ENCODE measurements at regions not wholly inside any gene's neighbourhood (a gene's known extent, or its start where the extent isn't known, plus 50 kb on each side); places are given as distances from the start of the nearest gene placed in this dataset.
"Not testable (repeated sequence)": the region's sequence is repeated elsewhere in the genome, so short reads cannot be mapped to it uniquely, and the experiment has no call there.

DNA sequence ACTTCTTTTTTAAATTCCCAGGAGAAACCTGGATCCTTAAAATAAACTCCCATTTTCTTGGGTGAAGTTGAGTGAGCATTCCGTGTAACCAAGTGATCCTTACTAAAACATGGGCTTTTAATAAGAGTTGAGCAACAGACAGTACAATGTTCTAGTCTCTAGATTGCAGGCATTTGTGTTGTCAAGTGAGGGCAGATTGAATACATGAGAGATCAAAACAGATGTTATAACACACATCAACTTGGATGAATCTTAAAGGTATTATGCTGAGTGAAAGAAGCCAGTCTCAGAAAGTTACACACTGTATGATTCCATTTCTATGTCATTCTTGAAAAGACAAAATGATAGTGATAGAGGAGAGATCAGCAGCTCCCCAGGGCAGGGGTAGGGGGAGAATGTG, 213.9 kb upstream of the CCDC196 start:
- DNase-seq, result no peak
- intact Hi-C loops (cut with DNase I; ENCODE audit: low total_unique reads), result no loop called here
- Histone ChIP-seq H3K27me3 (no peaks in the 10 kb centered on the region), H3K4me1 (peaks cover 0 to 4% of the 10 kb centered on the region in 2 donors), H3K4me3 (no peak overlapping the region), H3K36me3 (no peaks in the 10 kb centered on the region), H3K9me3 (no peaks in the 10 kb centered on the region), H3K27ac (no peak overlapping the region)
- TF ChIP-seq, protein P1, sequence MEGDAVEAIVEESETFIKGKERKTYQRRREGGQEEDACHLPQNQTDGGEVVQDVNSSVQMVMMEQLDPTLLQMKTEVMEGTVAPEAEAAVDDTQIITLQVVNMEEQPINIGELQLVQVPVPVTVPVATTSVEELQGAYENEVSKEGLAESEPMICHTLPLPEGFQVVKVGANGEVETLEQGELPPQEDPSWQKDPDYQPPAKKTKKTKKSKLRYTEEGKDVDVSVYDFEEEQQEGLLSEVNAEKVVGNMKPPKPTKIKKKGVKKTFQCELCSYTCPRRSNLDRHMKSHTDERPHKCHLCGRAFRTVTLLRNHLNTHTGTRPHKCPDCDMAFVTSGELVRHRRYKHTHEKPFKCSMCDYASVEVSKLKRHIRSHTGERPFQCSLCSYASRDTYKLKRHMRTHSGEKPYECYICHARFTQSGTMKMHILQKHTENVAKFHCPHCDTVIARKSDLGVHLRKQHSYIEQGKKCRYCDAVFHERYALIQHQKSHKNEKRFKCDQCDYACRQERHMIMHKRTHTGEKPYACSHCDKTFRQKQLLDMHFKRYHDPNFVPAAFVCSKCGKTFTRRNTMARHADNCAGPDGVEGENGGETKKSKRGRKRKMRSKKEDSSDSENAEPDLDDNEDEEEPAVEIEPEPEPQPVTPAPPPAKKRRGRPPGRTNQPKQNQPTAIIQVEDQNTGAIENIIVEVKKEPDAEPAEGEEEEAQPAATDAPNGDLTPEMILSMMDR (IDR thresholded peaks at IDR 0.05), result no peak
- TF ChIP-seq POLR2A (IDR thresholded peaks at IDR 0.05), result no peak

DNA sequence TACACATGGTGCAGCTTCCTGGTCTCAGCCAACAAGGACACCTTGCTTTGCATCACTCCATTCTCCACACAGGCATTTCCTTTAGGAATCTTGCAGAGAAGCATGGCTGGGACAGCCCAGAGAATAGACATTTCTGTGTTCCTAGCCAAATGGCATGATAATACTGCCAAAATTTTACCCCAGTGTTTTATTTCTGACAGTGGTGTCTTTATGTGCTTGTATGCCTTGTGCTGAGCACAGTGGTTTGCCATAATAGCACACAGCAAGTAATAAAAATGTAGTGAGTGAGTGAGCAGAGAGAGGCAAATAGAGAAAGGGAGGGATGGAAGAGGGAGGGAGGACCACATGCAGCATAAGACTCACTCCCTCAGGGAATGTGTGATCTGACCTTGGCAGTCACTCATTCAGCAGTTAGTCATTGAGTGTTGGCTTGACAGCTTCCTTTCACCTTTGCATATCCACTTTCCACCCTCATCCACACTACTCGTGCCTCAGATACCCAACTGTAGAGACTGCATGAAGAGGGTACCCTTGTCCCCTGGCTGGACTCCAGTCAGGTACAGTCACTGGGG, 212.8 kb upstream of the CCDC196 start:
- peaks cover 0 to 4% of the 10 kb centered on the region in 2 donors for H3K4me1 ChIP-seq
- intact Hi-C loops (cut with DNase I; ENCODE audit: low total_unique reads), result no loop called here
- no peaks in the 10 kb centered on the region for H3K36me3 ChIP-seq
- H3K27ac ChIP-seq, result no peak overlapping the region
- no peaks in the 10 kb centered on the region for H3K9me3 ChIP-seq
- no peak overlapping the region for H3K4me3 ChIP-seq
- TF ChIP-seq, protein P1 (IDR thresholded peaks at IDR 0.05), result no peak
- no peak for TF ChIP-seq POLR2A (IDR thresholded peaks at IDR 0.05)
- DNase-seq, result peak in 1 of 2 donors; percentile 19
- H3K27me3 ChIP-seq, result no peaks in the 10 kb centered on the region

DNA sequence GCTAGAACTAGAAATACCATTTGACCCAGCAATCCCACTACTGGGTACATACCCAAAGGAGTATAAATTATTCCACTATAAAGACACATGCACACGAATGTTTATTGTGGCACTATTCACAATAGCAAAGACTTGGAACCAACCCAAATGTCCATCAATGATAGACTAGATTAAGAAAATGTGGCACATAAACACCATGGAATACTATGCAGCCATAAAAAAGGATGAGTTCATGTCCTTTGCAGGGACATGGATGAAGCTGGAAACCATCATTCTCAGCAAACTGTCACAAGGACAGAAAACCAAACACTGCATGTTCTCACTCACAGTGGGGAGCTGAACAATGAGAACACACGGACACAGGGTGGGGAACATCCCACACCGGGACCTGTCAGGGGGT, 207.8 kb upstream of the CCDC196 start:
- H3K27me3 ChIP-seq; H3K27ac ChIP-seq; H3K36me3 ChIP-seq; H3K4me1 ChIP-seq; H3K4me3 ChIP-seq; intact Hi-C loops (cut with DNase I; ENCODE audit: low total_unique reads); DNase-seq; H3K9me3 ChIP-seq: not testable (repeated sequence)

DNA sequence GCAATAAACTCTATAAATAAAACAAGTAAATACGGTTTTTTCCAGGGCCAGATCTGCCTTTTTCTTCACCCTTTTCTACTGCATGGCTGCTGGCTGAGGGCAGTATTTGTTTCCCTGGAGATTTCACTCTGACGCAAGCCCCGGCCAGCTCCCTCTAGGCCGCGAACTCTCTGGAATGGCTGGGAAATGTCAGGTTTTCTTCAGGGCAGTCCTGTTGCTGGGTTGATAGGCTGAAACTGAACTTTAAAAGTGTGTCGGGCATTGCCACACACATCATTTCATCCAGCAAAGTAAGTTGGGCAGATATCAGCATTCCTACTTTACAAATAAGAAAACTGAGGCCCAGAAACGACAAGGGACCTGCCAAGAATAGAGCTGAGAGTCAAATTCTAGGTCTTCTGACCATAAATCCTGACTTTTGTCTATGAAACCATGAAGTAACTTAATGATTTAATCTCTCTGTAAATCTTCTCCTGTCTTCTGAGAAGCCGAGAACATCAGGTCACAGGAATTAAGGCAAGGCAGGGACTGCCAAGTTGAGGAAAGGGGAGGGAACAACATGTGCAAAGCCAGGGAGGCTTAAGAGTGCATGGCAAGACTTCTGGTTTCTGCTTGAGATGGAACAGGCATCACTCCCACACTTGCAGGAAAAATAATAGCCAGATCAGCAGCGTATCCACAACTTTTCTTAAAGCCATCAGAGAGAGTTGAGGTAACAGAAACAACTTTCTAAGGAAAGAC, 205.0 kb upstream of the CCDC196 start:
- intact Hi-C loops (cut with DNase I; ENCODE audit: low total_unique reads), result no loop called here
- no peaks in the 10 kb centered on the region for H3K36me3 ChIP-seq
- no peaks in the 10 kb centered on the region for H3K9me3 ChIP-seq
- TF ChIP-seq, protein P1 (IDR thresholded peaks at IDR 0.05), result no peak
- TF ChIP-seq POLR2A (IDR thresholded peaks at IDR 0.05), result no peak
- peak overlapping the region; percentile 76 to 82 for H3K27ac ChIP-seq
- H3K4me1 ChIP-seq, result peaks cover 7 to 8% of the 10 kb centered on the region in 2 donors
- peak; percentile 81 to 85 for DNase-seq
- H3K27me3 ChIP-seq, result no peaks in the 10 kb centered on the region
- no peak overlapping the region for H3K4me3 ChIP-seq

DNA sequence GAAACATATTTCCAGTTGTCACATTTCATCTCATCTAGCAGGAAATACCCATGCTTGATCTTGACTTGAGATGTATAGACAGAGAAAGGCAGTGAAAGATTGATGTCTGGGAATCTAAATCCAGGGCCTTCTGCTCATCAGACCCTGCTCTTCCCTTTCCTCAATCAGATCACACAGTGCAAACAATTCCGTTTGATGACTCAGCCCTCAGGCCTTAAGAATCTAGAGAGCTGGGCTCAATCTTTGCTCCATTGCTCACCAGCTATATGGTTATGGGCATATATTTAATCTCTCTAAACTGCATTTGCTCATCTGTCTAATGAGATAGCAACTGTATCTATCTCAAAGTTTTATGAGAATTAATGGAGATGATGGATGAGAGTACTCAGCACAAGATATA, 201.8 kb upstream of the CCDC196 start:
- H3K4me1 ChIP-seq, result peaks cover 7 to 8% of the 10 kb centered on the region in 2 donors
- TF ChIP-seq, protein P1 (IDR thresholded peaks at IDR 0.05), result no peak
- TF ChIP-seq POLR2A (IDR thresholded peaks at IDR 0.05), result no peak
- DNase-seq, result no peak
- no peak overlapping the region for H3K27ac ChIP-seq
- no peak overlapping the region for H3K4me3 ChIP-seq
- no peaks in the 10 kb centered on the region for H3K9me3 ChIP-seq
- intact Hi-C loops (cut with DNase I; ENCODE audit: low total_unique reads), result no loop called here
- no peaks in the 10 kb centered on the region for H3K27me3 ChIP-seq
- no peaks in the 10 kb centered on the region for H3K36me3 ChIP-seq

All from uterus (tissue), 3 donors.